ENCODE measurements at regions not wholly inside any gene's neighbourhood (a gene's known extent, or its start where the extent isn't known, plus 50 kb on each side); places are given as distances from the start of the nearest gene placed in this dataset.

DNA sequence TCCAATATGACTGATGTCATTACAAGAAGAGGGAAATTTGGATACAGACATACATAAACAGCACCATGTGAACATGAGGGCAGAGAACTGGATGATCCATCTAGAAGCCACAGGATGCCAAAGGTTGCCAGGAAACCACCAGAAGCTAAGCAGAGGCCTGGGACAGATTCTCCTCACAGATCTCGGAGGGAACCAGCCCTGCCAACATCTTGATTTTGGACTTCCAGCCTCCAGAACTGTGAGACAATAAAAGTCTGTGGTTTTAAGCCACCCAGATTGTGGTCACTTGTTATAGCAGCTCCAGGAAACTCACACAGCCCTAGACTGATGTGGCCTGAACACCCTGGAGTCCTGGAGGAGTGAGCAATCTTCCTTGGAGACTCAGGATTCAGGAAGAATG lies 351.6 kb downstream of the EIPR1 start:
- H3K4me3 ChIP-seq (ENCODE audit: insufficient read length, low read depth): no peak overlapping the region
- TF ChIP-seq ZNF274 (IDR thresholded peaks at IDR 0.05; ENCODE audit: low read depth, low read length) (no peak), SUZ12 (IDR thresholded peaks at IDR 0.05; ENCODE audit: extremely low read depth, insufficient read depth, insufficient read length) (no peak)
- DNase-seq (ENCODE audit: low read depth, low spot score): no peak
- no peaks in the 10 kb centered on the region for H3K36me3 ChIP-seq (ENCODE audit: insufficient read depth, insufficient read length, low read length)
- peaks cover 14% of the 10 kb centered on the region for H3K9me3 ChIP-seq (ENCODE audit: insufficient read depth, low read length)
- H3K27me3 ChIP-seq (ENCODE audit: insufficient read depth, insufficient read length): no peaks in the 10 kb centered on the region
- no peaks in the 10 kb centered on the region for H3K4me1 ChIP-seq (ENCODE audit: insufficient read depth, insufficient read length)
- H3K9ac ChIP-seq (ENCODE audit: insufficient read length, low read depth): no peak overlapping the region

DNA sequence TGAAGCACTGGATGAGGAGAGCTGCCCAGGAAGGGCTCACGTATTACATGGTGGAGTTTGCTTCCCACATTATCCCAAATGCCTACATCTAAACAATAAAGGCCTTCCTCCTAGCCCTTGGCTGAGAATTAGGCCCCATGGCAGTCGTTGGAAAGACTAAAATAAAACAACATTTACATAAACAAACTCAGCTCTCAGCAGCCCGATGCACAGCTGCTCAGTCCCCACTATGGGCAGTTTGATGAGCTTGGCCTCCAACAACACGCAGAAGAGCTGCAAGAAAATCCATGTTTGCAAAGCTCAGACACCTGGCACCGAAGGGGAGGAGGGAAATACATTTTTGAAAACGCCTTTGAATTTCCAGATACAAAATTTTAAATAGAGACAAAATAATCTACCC lies 352.4 kb downstream of the EIPR1 start:
- no peak for TF ChIP-seq SUZ12 (IDR thresholded peaks at IDR 0.05; ENCODE audit: extremely low read depth, insufficient read depth, insufficient read length)
- peaks cover 10% of the 10 kb centered on the region for H3K9me3 ChIP-seq (ENCODE audit: insufficient read depth, low read length)
- no peaks in the 10 kb centered on the region for H3K27me3 ChIP-seq (ENCODE audit: insufficient read depth, insufficient read length)
- H3K4me1 ChIP-seq (ENCODE audit: insufficient read depth, insufficient read length): no peaks in the 10 kb centered on the region
- no peaks in the 10 kb centered on the region for H3K36me3 ChIP-seq (ENCODE audit: insufficient read depth, insufficient read length, low read length)
- H3K9ac ChIP-seq (ENCODE audit: insufficient read length, low read depth): no peak overlapping the region
- no peak overlapping the region for H3K4me3 ChIP-seq (ENCODE audit: insufficient read length, low read depth)
- DNase-seq (ENCODE audit: low read depth, low spot score): no peak

DNA sequence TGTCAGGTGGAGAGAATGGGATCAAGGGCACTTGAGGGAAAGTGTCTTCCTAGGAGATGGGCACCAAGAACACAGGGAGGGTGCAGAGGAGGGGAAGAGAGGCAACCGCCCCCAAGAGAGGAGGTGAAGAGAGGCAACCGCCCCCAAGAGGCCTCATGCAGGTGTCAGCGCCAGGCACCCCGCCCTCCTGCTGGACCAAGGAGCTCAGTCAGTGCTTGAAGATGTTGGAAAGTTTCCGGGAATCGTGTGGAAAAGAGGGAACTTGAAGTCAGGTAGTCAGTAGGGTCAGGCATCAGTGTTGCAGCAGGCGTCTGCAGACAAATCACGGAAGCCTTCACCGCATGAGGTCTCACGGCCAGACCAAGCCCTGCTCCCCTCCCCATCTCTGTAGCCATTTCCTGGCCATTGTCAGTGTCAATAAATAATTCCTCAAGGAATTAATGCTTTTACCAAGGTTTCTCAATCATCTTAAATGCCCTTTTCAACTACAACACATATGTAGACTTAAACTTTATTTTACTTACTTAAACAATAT lies 353.1 kb downstream of the EIPR1 start:
- Histone ChIP-seq H3K9me3 (ENCODE audit: insufficient read depth, low read length) (peaks cover 4% of the 10 kb centered on the region; the same call in 1 of the 2 replicates), H3K27me3 (ENCODE audit: insufficient read depth, insufficient read length) (no peaks in the 10 kb centered on the region), H3K4me3 (ENCODE audit: insufficient read length, low read depth) (no peak overlapping the region), H3K4me1 (ENCODE audit: insufficient read depth, insufficient read length) (no peaks in the 10 kb centered on the region), H3K9ac (ENCODE audit: insufficient read length, low read depth) (no peak overlapping the region), H3K36me3 (ENCODE audit: insufficient read depth, insufficient read length, low read length) (no peaks in the 10 kb centered on the region)
- TF ChIP-seq ZNF274 (IDR thresholded peaks at IDR 0.05; ENCODE audit: low read depth, low read length) (no peak), YY1 (IDR thresholded peaks at IDR 0.05; ENCODE audit: insufficient read depth, insufficient read length) (no peak), SUZ12 (IDR thresholded peaks at IDR 0.05; ENCODE audit: extremely low read depth, insufficient read depth, insufficient read length) (no peak)
- no peak for DNase-seq (ENCODE audit: low read depth, low spot score)

DNA sequence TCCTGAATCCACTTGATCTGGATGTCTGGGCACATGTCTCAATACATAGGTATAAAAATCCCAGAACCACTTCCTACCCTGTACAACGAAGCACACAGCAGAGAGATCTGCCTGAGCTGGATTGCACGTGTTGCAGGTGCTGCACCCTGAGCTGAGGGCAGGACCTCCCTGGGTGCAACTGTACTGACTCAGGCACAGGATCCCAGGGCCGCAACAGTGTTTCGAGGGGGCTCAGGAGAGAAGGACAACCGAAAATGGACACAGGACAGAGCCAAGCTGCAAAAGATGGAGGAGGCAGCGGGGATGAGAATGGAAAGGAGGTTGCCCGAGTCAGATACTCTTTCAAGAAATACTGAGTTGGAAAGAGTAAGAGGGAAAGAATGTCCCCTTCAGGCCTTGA lies 354.1 kb downstream of the EIPR1 start:
- Histone ChIP-seq H3K36me3 (ENCODE audit: insufficient read depth, insufficient read length, low read length) (no peaks in the 10 kb centered on the region), H3K9me3 (ENCODE audit: insufficient read depth, low read length) (no peaks in the 10 kb centered on the region), H3K4me1 (ENCODE audit: insufficient read depth, insufficient read length) (no peaks in the 10 kb centered on the region), H3K9ac (ENCODE audit: insufficient read length, low read depth) (no peak overlapping the region), H3K4me3 (ENCODE audit: insufficient read length, low read depth) (no peak overlapping the region), H3K27me3 (ENCODE audit: insufficient read depth, insufficient read length) (no peaks in the 10 kb centered on the region)
- DNase-seq (ENCODE audit: low read depth, low spot score): no peak
- TF ChIP-seq YY1 (IDR thresholded peaks at IDR 0.05; ENCODE audit: insufficient read depth, insufficient read length) (no peak), SUZ12 (IDR thresholded peaks at IDR 0.05; ENCODE audit: extremely low read depth, insufficient read depth, insufficient read length) (no peak), ZNF274 (IDR thresholded peaks at IDR 0.05; ENCODE audit: low read depth, low read length) (no peak)

GRCh38 chr2:3022841-3023372 lies 354.7 kb downstream of the EIPR1 start:
- Histone ChIP-seq H3K27me3 (ENCODE audit: insufficient read depth, insufficient read length) (no peaks in the 10 kb centered on the region), H3K36me3 (ENCODE audit: insufficient read depth, insufficient read length, low read length) (no peaks in the 10 kb centered on the region), H3K4me3 (ENCODE audit: insufficient read length, low read depth) (no peak overlapping the region), H3K9ac (ENCODE audit: insufficient read length, low read depth) (no peak overlapping the region), H3K4me1 (ENCODE audit: insufficient read depth, insufficient read length) (no peaks in the 10 kb centered on the region), H3K9me3 (ENCODE audit: insufficient read depth, low read length) (no peaks in the 10 kb centered on the region)
- TF ChIP-seq YY1 (IDR thresholded peaks at IDR 0.05; ENCODE audit: insufficient read depth, insufficient read length): no peak
- TF ChIP-seq SUZ12 (IDR thresholded peaks at IDR 0.05; ENCODE audit: extremely low read depth, insufficient read depth, insufficient read length): no peak
- no peak for TF ChIP-seq ZNF274 (IDR thresholded peaks at IDR 0.05; ENCODE audit: low read depth, low read length)
- DNase-seq (ENCODE audit: low read depth, low spot score): no peak

DNA sequence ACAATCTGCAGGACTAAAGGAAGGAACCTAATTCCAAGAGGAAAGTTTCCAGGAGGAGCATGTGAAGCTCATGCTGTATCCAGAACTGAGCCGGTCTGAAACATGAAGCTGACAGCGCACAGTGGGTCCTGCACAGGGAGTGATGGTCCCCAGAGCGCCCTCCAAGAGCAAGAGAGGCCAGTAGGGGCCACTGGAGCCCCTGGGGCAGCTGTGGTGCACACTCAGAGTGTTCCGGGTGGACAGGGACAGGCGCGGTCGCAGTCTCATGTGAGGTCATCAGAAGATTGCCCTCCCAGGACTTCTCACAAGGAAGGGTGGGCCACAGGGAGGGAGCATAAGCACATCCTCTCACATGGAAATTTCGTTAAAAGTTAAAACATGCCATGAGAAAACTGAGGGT lies 355.9 kb downstream of the EIPR1 start:
- DNase-seq (ENCODE audit: low read depth, low spot score): no peak
- Histone ChIP-seq H3K9ac (ENCODE audit: insufficient read length, low read depth) (no peak overlapping the region), H3K36me3 (ENCODE audit: insufficient read depth, insufficient read length, low read length) (no peaks in the 10 kb centered on the region), H3K27me3 (ENCODE audit: insufficient read depth, insufficient read length) (no peaks in the 10 kb centered on the region), H3K9me3 (ENCODE audit: insufficient read depth, low read length) (no peaks in the 10 kb centered on the region), H3K4me3 (ENCODE audit: insufficient read length, low read depth) (no peak overlapping the region), H3K4me1 (ENCODE audit: insufficient read depth, insufficient read length) (no peaks in the 10 kb centered on the region)
- TF ChIP-seq YY1 (IDR thresholded peaks at IDR 0.05; ENCODE audit: insufficient read depth, insufficient read length) (no peak), ZNF274 (IDR thresholded peaks at IDR 0.05; ENCODE audit: low read depth, low read length) (no peak), SUZ12 (IDR thresholded peaks at IDR 0.05; ENCODE audit: extremely low read depth, insufficient read depth, insufficient read length) (no peak)

- DNase-seq (ENCODE audit: low read depth, low spot score): no peak
- H3K4me1 ChIP-seq (ENCODE audit: insufficient read depth, insufficient read length): no peaks in the 10 kb centered on the region
- no peaks in the 10 kb centered on the region for H3K9me3 ChIP-seq (ENCODE audit: insufficient read depth, low read length)
- no peak for TF ChIP-seq SUZ12 (IDR thresholded peaks at IDR 0.05; ENCODE audit: extremely low read depth, insufficient read depth, insufficient read length)
- TF ChIP-seq ZNF274 (IDR thresholded peaks at IDR 0.05; ENCODE audit: low read depth, low read length): no peak
- no peak for TF ChIP-seq YY1 (IDR thresholded peaks at IDR 0.05; ENCODE audit: insufficient read depth, insufficient read length)
- H3K36me3 ChIP-seq (ENCODE audit: insufficient read depth, insufficient read length, low read length): no peaks in the 10 kb centered on the region
- H3K4me3 ChIP-seq (ENCODE audit: insufficient read length, low read depth): no peak overlapping the region
- no peak overlapping the region for H3K9ac ChIP-seq (ENCODE audit: insufficient read length, low read depth)
- H3K27me3 ChIP-seq (ENCODE audit: insufficient read depth, insufficient read length): no peaks in the 10 kb centered on the region
Observed at GRCh38 chr2:3010001-3010400, 367.6 kb downstream of the EIPR1 start.

Measured in NT2/D1 (cell line).